ENCODE measurements at regions not wholly inside any gene's neighbourhood (a gene's known extent, or its start where the extent isn't known, plus 50 kb on each side); places are given as distances from the start of the nearest gene placed in this dataset.

DNA sequence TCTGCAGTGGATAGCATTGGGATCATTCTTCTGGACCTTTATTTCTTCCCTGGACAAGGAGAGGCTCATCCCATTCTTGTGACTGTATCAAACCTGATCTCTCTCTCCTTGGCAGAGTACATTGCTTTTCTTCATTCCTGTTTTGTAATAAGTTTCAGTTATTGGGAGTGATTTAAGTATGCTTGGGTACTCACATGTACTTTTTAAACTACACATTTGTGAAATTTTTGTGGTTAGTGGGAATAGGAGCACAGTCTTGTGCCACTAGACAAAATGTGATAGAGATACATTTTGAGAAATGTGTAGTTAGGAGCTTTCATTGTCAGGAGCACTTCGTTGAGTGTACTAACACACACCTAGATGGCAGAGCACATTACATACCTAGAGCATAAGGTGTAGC lies 262.6 kb downstream of the C3orf38 start:
- Mint-ChIP-seq H3K9me3 (no peaks in the 10 kb centered on the region), H3K4me3 (no peak overlapping the region), H3K27ac (no peak overlapping the region), H3K4me1 (no peaks in the 10 kb centered on the region), H3K27me3 (ENCODE audit: low read depth) (no peaks in the 10 kb centered on the region), H3K36me3 (ENCODE audit: low read depth) (no peaks in the 10 kb centered on the region)
- TF ChIP-seq, protein P1, sequence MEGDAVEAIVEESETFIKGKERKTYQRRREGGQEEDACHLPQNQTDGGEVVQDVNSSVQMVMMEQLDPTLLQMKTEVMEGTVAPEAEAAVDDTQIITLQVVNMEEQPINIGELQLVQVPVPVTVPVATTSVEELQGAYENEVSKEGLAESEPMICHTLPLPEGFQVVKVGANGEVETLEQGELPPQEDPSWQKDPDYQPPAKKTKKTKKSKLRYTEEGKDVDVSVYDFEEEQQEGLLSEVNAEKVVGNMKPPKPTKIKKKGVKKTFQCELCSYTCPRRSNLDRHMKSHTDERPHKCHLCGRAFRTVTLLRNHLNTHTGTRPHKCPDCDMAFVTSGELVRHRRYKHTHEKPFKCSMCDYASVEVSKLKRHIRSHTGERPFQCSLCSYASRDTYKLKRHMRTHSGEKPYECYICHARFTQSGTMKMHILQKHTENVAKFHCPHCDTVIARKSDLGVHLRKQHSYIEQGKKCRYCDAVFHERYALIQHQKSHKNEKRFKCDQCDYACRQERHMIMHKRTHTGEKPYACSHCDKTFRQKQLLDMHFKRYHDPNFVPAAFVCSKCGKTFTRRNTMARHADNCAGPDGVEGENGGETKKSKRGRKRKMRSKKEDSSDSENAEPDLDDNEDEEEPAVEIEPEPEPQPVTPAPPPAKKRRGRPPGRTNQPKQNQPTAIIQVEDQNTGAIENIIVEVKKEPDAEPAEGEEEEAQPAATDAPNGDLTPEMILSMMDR (IDR thresholded peaks at IDR 0.05; ENCODE audit: unreplicated experiment in 3 of 3): no peak

DNA sequence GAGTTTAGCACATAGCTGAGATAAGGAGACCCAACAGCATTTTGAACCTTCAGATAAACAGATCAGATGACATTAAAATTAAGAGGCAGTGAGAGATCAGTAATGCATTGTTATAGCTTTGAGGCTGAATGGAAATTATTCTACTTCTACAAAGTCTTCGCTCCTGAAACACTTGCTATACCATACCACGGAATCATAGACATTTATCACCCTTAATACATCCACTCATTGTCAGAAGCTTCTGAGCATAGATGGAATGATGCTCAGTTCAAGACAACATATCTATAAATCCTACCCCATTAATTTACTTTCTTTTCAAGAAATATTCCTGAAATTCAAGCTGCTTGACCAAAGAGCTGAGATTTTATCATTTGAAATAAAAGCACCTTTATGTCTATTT lies 266.7 kb downstream of the C3orf38 start:
- no peaks in the 10 kb centered on the region for H3K9me3 Mint-ChIP-seq
- no peaks in the 10 kb centered on the region for H3K27me3 Mint-ChIP-seq (ENCODE audit: low read depth)
- TF ChIP-seq, protein P1 (IDR thresholded peaks at IDR 0.05; ENCODE audit: unreplicated experiment in 3 of 3): no peak
- H3K27ac Mint-ChIP-seq: no peak overlapping the region
- H3K4me1 Mint-ChIP-seq: no peaks in the 10 kb centered on the region
- no peaks in the 10 kb centered on the region for H3K36me3 Mint-ChIP-seq (ENCODE audit: low read depth)
- H3K4me3 Mint-ChIP-seq: no peak overlapping the region

DNA sequence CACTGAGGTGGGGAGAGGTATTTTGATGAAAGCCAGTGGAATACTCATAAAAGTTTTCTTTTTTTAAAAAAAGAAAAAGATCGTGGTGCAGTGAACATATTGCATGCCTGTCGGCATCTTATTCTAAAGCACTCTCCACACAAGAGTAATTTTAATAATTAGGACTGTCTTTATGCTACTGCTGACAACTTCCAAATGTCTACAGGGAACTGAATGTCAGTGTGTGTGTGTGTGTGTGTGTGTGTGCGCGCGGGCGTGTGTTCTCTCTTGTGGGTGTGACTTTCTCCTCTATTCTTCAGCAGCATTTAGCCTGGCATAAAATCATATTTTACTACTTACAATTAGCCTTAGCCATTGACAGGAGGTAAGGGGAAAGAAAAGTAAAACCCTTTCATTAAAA lies 268.5 kb downstream of the C3orf38 start:
- no peak overlapping the region for H3K4me3 Mint-ChIP-seq

DNA sequence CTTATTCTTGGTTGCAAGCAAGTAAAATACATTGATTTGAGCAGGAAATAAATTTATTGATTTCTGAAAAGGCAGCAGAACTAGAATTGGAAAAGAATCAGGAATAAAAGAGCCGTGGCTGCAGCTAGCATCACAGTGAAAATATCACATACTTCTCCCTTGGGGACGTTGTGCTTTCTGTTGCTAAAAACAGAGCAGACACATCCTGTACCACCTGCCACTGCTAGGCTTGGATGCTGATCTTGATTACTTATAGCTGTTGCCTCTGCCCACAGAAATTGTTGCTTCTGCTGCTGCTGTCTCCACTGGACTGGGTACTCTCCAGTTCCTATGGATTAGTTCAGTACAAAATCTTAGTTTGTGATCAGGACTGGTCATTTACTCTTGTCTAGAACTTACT lies 283.8 kb downstream of the C3orf38 start:
- Mint-ChIP-seq H3K36me3 (ENCODE audit: low read depth) (no peaks in the 10 kb centered on the region), H3K27ac (no peak overlapping the region), H3K27me3 (ENCODE audit: low read depth) (peaks cover 4% of the 10 kb centered on the region), H3K4me1 (no peaks in the 10 kb centered on the region), H3K9me3 (no peaks in the 10 kb centered on the region), H3K4me3 (no peak overlapping the region)
- TF ChIP-seq, protein P1 (IDR thresholded peaks at IDR 0.05; ENCODE audit: unreplicated experiment in 3 of 3): no peak

More for the DNA sequence above, 268.5 kb downstream of the C3orf38 start:
- TF ChIP-seq, protein P1 (IDR thresholded peaks at IDR 0.05; ENCODE audit: unreplicated experiment in 3 of 3): no peak
- H3K36me3 Mint-ChIP-seq (ENCODE audit: low read depth): no peaks in the 10 kb centered on the region
- no peaks in the 10 kb centered on the region for H3K4me1 Mint-ChIP-seq
- H3K9me3 Mint-ChIP-seq: no peaks in the 10 kb centered on the region
- H3K27ac Mint-ChIP-seq: no peak overlapping the region
- H3K27me3 Mint-ChIP-seq (ENCODE audit: low read depth): no peaks in the 10 kb centered on the region

DNA sequence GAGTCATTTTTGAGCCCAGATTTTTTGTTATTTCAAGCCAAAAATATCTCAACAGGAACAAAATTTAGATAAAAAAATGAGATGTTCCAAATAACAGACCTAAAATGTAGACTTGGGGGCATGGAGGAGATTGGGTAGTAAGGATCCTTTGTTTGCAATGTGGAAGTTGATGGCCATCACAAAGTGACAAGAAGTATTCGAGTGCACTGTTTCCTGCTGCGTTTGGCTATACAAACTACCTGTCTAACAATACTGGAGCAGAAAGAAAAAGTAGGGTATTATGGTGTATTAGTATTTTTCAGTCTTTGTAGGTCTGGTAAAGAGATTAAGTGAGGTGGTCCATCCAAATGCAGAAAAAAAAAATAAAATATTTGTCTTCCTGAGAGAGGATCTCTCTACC lies 284.2 kb downstream of the C3orf38 start:
- Mint-ChIP-seq H3K4me3 (no peak overlapping the region), H3K27me3 (ENCODE audit: low read depth) (peaks cover 4% of the 10 kb centered on the region), H3K9me3 (no peaks in the 10 kb centered on the region), H3K27ac (no peak overlapping the region), H3K4me1 (no peaks in the 10 kb centered on the region), H3K36me3 (ENCODE audit: low read depth) (no peaks in the 10 kb centered on the region)
- TF ChIP-seq, protein P1 (IDR thresholded peaks at IDR 0.05; ENCODE audit: unreplicated experiment in 3 of 3): no peak

DNA sequence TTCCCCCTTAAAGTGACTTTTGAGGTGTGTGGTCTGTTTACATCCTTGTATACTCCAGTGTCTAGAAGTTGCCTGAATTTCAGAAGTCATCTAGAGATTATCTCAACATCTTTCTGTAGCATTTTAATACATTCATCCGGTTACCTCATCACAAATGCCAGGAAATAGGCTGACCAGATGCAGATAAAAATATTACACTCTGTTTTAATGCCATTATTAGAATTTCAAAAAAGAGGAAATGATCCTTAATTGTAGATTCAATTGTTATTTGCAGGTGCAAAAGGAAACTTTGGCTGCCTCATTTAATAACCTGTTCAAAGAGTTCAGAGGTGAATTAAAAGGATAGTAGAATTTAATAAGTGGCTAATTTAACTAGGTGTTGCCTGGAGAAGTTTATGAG lies 290.9 kb downstream of the C3orf38 start:
- Mint-ChIP-seq H3K27ac (no peak overlapping the region), H3K4me3 (no peak overlapping the region), H3K36me3 (ENCODE audit: low read depth) (no peaks in the 10 kb centered on the region), H3K4me1 (no peaks in the 10 kb centered on the region), H3K27me3 (ENCODE audit: low read depth) (no peaks in the 10 kb centered on the region), H3K9me3 (no peaks in the 10 kb centered on the region)
- TF ChIP-seq, protein P1 (IDR thresholded peaks at IDR 0.05; ENCODE audit: unreplicated experiment in 3 of 3): no peak
